GM12872 (cell line): ENCODE measurements at regions not wholly inside any gene's neighbourhood (a gene's known extent, or its start where the extent isn't known, plus 50 kb on each side); places are given as distances from the start of the nearest gene placed in this dataset.

Source experiments
- TF ChIP-seq, protein P1 (sequence below): IDR thresholded peaks from 3 replicates; pipeline ENCODE4 v1.5.1; 2011; ENCODE audit warnings: low read depth, mild to moderate bottlenecking, low read length, moderate library complexity; ENCODE audit not compliant: insufficient read depth

- TF ChIP-seq, protein P1, sequence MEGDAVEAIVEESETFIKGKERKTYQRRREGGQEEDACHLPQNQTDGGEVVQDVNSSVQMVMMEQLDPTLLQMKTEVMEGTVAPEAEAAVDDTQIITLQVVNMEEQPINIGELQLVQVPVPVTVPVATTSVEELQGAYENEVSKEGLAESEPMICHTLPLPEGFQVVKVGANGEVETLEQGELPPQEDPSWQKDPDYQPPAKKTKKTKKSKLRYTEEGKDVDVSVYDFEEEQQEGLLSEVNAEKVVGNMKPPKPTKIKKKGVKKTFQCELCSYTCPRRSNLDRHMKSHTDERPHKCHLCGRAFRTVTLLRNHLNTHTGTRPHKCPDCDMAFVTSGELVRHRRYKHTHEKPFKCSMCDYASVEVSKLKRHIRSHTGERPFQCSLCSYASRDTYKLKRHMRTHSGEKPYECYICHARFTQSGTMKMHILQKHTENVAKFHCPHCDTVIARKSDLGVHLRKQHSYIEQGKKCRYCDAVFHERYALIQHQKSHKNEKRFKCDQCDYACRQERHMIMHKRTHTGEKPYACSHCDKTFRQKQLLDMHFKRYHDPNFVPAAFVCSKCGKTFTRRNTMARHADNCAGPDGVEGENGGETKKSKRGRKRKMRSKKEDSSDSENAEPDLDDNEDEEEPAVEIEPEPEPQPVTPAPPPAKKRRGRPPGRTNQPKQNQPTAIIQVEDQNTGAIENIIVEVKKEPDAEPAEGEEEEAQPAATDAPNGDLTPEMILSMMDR: no peak
Measured at GRCh38 chr11:69877235-69877634, 58.0 kb upstream of the FGF3 start.

GRCh38 chr11:69878144-69878883 lies 59.1 kb upstream of the FGF3 start:
- TF ChIP-seq, protein P1: no peak

GRCh38 chr11:69878927-69879728 lies 59.9 kb upstream of the FGF3 start:
- TF ChIP-seq, protein P1: no peak

GRCh38 chr11:69879729-69880005 lies 60.5 kb upstream of the FGF3 start:
- TF ChIP-seq, protein P1: no peak

DNA sequence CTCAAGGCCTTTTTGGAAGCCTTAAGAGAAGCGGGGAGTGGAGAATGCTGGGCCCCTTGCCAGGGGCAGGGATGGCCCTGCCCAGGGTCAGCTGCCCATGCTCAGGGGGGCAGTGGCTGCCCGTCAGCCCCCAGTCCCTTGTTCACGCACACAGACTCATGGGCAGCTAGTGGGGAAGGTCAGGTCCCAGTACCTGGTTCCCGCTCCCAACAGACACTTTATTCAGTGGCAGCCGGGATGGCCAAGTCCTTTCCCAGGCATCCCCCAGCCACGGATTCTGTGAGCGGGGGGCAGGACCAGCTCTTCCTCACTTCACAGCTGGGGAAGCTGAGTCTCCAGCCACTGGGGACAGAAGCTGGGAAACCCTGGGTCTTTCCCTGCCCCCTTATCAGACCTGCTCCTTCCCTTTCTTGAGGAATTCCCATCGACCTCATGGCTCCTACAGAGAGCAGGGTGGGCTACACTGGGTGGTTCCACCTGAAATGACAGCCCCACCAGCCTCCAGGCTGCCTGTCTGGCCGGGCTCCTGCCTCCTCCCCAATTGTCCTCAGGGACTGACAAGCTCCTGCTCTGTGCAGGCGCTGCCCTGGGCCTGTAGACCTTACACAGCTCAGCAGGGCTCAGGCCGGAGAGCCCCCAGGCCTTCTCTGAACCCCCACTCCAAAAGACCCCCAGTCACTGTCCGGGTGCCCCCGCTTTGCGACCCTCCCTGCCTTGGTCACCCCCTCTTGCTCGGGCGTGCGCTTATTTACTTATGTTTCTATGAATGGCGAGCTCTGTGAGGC lies 61.0 kb upstream of the FGF3 start:
- TF ChIP-seq, protein P1: no peak

- TF ChIP-seq, protein P1: no peak
Measured at GRCh38 chr11:69880826-69881445, 61.7 kb upstream of the FGF3 start.
